ENCODE measurements at regions not wholly inside any gene's neighbourhood (a gene's known extent, or its start where the extent isn't known, plus 50 kb on each side); places are given as distances from the start of the nearest gene placed in this dataset.

DNA sequence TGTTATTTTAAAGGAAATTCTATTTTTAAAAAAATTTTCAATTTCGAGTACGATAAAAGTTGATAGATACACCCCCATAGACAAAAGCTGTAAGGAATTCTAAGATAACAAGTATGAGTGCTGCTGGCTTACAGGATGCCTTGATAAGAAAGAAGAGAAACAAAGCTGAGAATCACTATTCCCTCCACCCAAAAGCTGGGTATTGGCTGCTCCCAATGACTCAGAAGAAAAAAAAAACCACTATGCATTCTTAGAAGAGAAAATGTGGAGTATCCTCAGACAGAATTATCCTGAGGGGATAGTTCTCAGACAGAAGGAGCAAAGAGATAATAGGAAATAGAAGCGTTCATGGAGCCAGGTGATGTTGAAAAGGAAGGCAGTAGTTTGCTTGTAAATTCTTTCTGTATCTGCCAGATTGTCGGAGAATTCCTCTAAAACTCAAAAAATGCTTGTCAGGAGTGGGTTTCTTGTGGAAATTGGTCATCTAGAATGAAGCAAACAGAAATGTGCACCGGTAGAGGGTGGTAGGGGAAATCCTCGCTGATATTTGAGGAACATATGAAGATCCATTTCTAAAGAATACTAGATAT, 217.5 kb upstream of the ADAMTS3 start (continued):
- TF ChIP-seq, protein P1, sequence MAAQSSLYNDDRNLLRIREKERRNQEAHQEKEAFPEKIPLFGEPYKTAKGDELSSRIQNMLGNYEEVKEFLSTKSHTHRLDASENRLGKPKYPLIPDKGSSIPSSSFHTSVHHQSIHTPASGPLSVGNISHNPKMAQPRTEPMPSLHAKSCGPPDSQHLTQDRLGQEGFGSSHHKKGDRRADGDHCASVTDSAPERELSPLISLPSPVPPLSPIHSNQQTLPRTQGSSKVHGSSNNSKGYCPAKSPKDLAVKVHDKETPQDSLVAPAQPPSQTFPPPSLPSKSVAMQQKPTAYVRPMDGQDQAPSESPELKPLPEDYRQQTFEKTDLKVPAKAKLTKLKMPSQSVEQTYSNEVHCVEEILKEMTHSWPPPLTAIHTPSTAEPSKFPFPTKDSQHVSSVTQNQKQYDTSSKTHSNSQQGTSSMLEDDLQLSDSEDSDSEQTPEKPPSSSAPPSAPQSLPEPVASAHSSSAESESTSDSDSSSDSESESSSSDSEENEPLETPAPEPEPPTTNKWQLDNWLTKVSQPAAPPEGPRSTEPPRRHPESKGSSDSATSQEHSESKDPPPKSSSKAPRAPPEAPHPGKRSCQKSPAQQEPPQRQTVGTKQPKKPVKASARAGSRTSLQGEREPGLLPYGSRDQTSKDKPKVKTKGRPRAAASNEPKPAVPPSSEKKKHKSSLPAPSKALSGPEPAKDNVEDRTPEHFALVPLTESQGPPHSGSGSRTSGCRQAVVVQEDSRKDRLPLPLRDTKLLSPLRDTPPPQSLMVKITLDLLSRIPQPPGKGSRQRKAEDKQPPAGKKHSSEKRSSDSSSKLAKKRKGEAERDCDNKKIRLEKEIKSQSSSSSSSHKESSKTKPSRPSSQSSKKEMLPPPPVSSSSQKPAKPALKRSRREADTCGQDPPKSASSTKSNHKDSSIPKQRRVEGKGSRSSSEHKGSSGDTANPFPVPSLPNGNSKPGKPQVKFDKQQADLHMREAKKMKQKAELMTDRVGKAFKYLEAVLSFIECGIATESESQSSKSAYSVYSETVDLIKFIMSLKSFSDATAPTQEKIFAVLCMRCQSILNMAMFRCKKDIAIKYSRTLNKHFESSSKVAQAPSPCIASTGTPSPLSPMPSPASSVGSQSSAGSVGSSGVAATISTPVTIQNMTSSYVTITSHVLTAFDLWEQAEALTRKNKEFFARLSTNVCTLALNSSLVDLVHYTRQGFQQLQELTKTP (IDR thresholded peaks at IDR 0.05; ENCODE audit: low read depth in 1 of 2, partially characterized antibody in 2 of 2) = no peak
- TF ChIP-seq ZNF79 (CRISPR knock-in tag; IDR thresholded peaks at IDR 0.05; ENCODE audit: low read depth) (no peak), SUPT5H (IDR thresholded peaks at IDR 0.05) (no peak), TRIM24 (IDR thresholded peaks at IDR 0.05) (peak; percentile 48 to 61; a peak in 1 of 4 replicates), POLR2AphosphoS5 (IDR thresholded peaks at IDR 0.05; ENCODE audit: control insufficient read depth, insufficient read depth, low read depth, low read length) (0 out of 2 replicates have a peak, but pooled peaks have one; percentile 29), TEAD4 (IDR thresholded peaks at IDR 0.05; ENCODE audit: low read length) (peak; percentile 89), TEAD4 (CRISPR knock-in tag; IDR thresholded peaks at IDR 0.05; ENCODE audit: borderline replicate concordance) (no peak), ZBTB7A (IDR thresholded peaks at IDR 0.05; ENCODE audit: borderline replicate concordance, control insufficient read depth, low read depth, low read length) (no peak), GABPB2 (CRISPR knock-in tag; conservative IDR thresholded peaks at IDR 0.05) (no peak), CBX3 (IDR thresholded peaks at IDR 0.05; ENCODE audit: borderline replicate concordance in 1 of 2, low read length in 2 of 2) (no peak)
- TF ChIP-seq, protein P2, sequence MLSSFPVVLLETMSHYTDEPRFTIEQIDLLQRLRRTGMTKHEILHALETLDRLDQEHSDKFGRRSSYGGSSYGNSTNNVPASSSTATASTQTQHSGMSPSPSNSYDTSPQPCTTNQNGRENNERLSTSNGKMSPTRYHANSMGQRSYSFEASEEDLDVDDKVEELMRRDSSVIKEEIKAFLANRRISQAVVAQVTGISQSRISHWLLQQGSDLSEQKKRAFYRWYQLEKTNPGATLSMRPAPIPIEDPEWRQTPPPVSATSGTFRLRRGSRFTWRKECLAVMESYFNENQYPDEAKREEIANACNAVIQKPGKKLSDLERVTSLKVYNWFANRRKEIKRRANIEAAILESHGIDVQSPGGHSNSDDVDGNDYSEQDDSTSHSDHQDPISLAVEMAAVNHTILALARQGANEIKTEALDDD (IDR thresholded peaks at IDR 0.05) = no peak
- TF ChIP-seq, protein P3, sequence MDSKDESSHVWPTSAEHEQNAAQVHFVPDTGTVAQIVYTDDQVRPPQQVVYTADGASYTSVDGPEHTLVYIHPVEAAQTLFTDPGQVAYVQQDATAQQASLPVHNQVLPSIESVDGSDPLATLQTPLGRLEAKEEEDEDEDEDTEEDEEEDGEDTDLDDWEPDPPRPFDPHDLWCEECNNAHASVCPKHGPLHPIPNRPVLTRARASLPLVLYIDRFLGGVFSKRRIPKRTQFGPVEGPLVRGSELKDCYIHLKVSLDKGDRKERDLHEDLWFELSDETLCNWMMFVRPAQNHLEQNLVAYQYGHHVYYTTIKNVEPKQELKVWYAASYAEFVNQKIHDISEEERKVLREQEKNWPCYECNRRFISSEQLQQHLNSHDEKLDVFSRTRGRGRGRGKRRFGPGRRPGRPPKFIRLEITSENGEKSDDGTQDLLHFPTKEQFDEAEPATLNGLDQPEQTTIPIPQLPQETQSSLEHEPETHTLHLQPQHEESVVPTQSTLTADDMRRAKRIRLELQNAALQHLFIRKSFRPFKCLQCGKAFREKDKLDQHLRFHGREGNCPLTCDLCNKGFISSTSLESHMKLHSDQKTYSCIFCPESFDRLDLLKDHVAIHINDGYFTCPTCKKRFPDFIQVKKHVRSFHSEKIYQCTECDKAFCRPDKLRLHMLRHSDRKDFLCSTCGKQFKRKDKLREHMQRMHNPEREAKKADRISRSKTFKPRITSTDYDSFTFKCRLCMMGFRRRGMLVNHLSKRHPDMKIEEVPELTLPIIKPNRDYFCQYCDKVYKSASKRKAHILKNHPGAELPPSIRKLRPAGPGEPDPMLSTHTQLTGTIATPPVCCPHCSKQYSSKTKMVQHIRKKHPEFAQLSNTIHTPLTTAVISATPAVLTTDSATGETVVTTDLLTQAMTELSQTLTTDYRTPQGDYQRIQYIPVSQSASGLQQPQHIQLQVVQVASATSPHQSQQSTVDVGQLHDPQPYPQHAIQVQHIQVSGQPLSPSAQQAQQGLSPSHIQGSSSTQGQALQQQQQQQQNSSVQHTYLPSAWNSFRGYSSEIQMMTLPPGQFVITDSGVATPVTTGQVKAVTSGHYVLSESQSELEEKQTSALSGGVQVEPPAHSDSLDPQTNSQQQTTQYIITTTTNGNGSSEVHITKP (IDR thresholded peaks at IDR 0.05; ENCODE audit: partially characterized antibody) = peak; percentile 51
- TF ChIP-seq, protein P4, sequence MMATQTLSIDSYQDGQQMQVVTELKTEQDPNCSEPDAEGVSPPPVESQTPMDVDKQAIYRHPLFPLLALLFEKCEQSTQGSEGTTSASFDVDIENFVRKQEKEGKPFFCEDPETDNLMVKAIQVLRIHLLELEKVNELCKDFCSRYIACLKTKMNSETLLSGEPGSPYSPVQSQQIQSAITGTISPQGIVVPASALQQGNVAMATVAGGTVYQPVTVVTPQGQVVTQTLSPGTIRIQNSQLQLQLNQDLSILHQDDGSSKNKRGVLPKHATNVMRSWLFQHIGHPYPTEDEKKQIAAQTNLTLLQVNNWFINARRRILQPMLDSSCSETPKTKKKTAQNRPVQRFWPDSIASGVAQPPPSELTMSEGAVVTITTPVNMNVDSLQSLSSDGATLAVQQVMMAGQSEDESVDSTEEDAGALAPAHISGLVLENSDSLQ (IDR thresholded peaks at IDR 0.05) = no peak
- TF ChIP-seq, protein P5, sequence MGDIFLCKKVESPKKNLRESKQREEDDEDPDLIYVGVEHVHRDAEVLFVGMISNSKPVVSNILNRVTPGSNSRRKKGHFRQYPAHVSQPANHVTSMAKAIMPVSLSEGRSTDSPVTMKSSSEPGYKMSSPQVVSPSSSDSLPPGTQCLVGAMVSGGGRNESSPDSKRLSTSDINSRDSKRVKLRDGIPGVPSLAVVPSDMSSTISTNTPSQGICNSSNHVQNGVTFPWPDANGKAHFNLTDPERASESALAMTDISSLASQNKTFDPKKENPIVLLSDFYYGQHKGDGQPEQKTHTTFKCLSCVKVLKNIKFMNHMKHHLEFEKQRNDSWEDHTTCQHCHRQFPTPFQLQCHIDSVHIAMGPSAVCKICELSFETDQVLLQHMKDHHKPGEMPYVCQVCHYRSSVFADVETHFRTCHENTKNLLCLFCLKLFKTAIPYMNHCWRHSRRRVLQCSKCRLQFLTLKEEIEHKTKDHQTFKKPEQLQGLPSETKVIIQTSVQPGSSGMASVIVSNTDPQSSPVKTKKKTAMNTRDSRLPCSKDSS (IDR thresholded peaks at IDR 0.05; ENCODE audit: low read depth, partially characterized antibody) = no peak
